SK-N-SH (cell line): ENCODE measurements at regions not wholly inside any gene's neighbourhood (a gene's known extent, or its start where the extent isn't known, plus 50 kb on each side); places are given as distances from the start of the nearest gene placed in this dataset.

Experiments used
- CTCF ChIP-seq: fragments of 200-600 bp; sonication (generic); IDR thresholded peaks from 2 replicates; pipeline ENCODE4 v1.6.1; 2017; ENCODE audit warnings: antibody characterized with exemption, mild to moderate bottlenecking, moderate library complexity
- EZH2phosphoT487 ChIP-seq: fragments of 200-600 bp; sonication (generic); IDR thresholded peaks from 2 replicates; pipeline ENCODE4 v1.6.1; 2017; ENCODE audit warnings: low read depth, mixed run types, mild to moderate bottlenecking, antibody characterized with exemption, moderate library complexity, borderline replicate concordance
- GABPA ChIP-seq: IDR thresholded peaks from 2 replicates; pipeline ENCODE4 v1.4.0; 2012; ENCODE audit warnings: low read depth, mild to moderate bottlenecking
- TCF12 ChIP-seq: IDR thresholded peaks from 2 replicates; pipeline ENCODE4 v1.4.0; 2012

GRCh38 chr18:43846299-43846698 lies 569.0 kb upstream of the SYT4 start:
- TF ChIP-seq CTCF: no peak
- no peak for TF ChIP-seq TCF12
- no peak for TF ChIP-seq GABPA
- TF ChIP-seq EZH2phosphoT487: no peak
